ENCODE measurements at regions not wholly inside any gene's neighbourhood (a gene's known extent, or its start where the extent isn't known, plus 50 kb on each side); places are given as distances from the start of the nearest gene placed in this dataset.

- H3K4me2 ChIP-seq (ENCODE audit: insufficient read depth, low read length), result no peak overlapping the region
- ATAC-seq (ENCODE audit: insufficient read depth, low read depth), result no peak
- H3K36me3 ChIP-seq (ENCODE audit: insufficient read depth, low read length), result no peaks in the 10 kb centered on the region
- H3K9ac ChIP-seq (ENCODE audit: low read depth, low read length), result no peak overlapping the region
- no peaks in the 10 kb centered on the region for H3K27me3 ChIP-seq (ENCODE audit: insufficient read depth, low read length, poor library complexity)
- no peaks in the 10 kb centered on the region for H4K20me1 ChIP-seq (ENCODE audit: insufficient read depth, low read length)
- peaks cover under 1% of the 10 kb centered on the region for H3K9me3 ChIP-seq (ENCODE audit: insufficient read depth, low read length, severe bottlenecking)
- no peak for DNase-seq
- no peaks in the 10 kb centered on the region for H3K79me2 ChIP-seq (ENCODE audit: insufficient read depth, low read length)
- no peaks in the 10 kb centered on the region for H3K4me1 ChIP-seq (ENCODE audit: insufficient read depth, low read length)
- H3K27ac ChIP-seq (ENCODE audit: low read length), result no peak overlapping the region
- TF ChIP-seq, protein P1, sequence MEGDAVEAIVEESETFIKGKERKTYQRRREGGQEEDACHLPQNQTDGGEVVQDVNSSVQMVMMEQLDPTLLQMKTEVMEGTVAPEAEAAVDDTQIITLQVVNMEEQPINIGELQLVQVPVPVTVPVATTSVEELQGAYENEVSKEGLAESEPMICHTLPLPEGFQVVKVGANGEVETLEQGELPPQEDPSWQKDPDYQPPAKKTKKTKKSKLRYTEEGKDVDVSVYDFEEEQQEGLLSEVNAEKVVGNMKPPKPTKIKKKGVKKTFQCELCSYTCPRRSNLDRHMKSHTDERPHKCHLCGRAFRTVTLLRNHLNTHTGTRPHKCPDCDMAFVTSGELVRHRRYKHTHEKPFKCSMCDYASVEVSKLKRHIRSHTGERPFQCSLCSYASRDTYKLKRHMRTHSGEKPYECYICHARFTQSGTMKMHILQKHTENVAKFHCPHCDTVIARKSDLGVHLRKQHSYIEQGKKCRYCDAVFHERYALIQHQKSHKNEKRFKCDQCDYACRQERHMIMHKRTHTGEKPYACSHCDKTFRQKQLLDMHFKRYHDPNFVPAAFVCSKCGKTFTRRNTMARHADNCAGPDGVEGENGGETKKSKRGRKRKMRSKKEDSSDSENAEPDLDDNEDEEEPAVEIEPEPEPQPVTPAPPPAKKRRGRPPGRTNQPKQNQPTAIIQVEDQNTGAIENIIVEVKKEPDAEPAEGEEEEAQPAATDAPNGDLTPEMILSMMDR (IDR thresholded peaks at IDR 0.05; ENCODE audit: borderline replicate concordance, extremely low read depth, low read length, poor library complexity, severe bottlenecking), result no peak
- no peak for TF ChIP-seq EZH2 (IDR thresholded peaks at IDR 0.05; ENCODE audit: borderline replicate concordance, low read depth, low read length, severe bottlenecking)
- no peak overlapping the region for H3K4me3 ChIP-seq (ENCODE audit: low read depth in 1 of 2, low read length in 2 of 2)
- no peak overlapping the region for H2AFZ ChIP-seq (ENCODE audit: low read depth, low read length)
These were observed 261.5 kb downstream of the TRIB2 start for GRCh38 chr2:12978066-12978835.

GRCh38 chr2:12979066-12979465 lies 262.3 kb downstream of the TRIB2 start:
- Histone ChIP-seq H3K9me3 (ENCODE audit: insufficient read depth, low read length, severe bottlenecking) (no peaks in the 10 kb centered on the region), H3K27ac (ENCODE audit: low read length) (no peak overlapping the region), H3K4me1 (ENCODE audit: insufficient read depth, low read length) (no peaks in the 10 kb centered on the region), H3K4me3 (ENCODE audit: low read depth in 1 of 2, low read length in 2 of 2) (no peak overlapping the region), H3K79me2 (ENCODE audit: insufficient read depth, low read length) (no peaks in the 10 kb centered on the region), H3K36me3 (ENCODE audit: insufficient read depth, low read length) (no peaks in the 10 kb centered on the region), H2AFZ (ENCODE audit: low read depth, low read length) (no peak overlapping the region), H3K27me3 (ENCODE audit: insufficient read depth, low read length, poor library complexity) (no peaks in the 10 kb centered on the region), H4K20me1 (ENCODE audit: insufficient read depth, low read length) (no peaks in the 10 kb centered on the region), H3K9ac (ENCODE audit: low read depth, low read length) (no peak overlapping the region), H3K4me2 (ENCODE audit: insufficient read depth, low read length) (no peak overlapping the region)
- no peak for DNase-seq
- TF ChIP-seq, protein P1 (IDR thresholded peaks at IDR 0.05; ENCODE audit: borderline replicate concordance, extremely low read depth, low read length, poor library complexity, severe bottlenecking), result no peak
- TF ChIP-seq EZH2 (IDR thresholded peaks at IDR 0.05; ENCODE audit: borderline replicate concordance, low read depth, low read length, severe bottlenecking), result no peak
- no peak for ATAC-seq (ENCODE audit: insufficient read depth, low read depth)

DNA sequence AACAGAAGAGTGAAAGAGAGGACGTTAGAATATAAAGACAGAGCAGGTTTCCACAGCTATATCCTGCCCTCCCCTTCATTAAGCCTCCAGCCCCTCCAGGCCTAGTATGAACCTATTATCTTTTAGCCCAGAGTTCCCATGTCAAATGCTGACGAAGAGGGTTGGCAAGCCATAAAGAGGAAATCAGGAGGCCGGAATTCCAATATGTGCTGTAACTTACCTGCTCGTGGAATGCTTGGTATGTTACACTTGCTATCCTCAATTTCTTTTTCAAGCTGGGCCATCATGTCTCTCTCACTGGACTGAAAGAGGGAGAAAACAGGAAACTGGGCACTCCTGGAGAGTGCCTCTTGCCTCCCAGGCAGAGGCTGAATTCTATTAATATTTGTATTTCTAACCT lies 264.1 kb downstream of the TRIB2 start:
- H3K4me1 ChIP-seq (ENCODE audit: insufficient read depth, low read length), result no peaks in the 10 kb centered on the region
- DNase-seq (no peak), ATAC-seq (ENCODE audit: insufficient read depth, low read depth) (no peak)

More for the DNA sequence above, 264.1 kb downstream of the TRIB2 start:
- Histone ChIP-seq H3K9ac (ENCODE audit: low read depth, low read length) (no peak overlapping the region), H2AFZ (ENCODE audit: low read depth, low read length) (no peak overlapping the region), H4K20me1 (ENCODE audit: insufficient read depth, low read length) (no peaks in the 10 kb centered on the region), H3K9me3 (ENCODE audit: insufficient read depth, low read length, severe bottlenecking) (no peaks in the 10 kb centered on the region), H3K27ac (ENCODE audit: low read length) (no peak overlapping the region), H3K36me3 (ENCODE audit: insufficient read depth, low read length) (no peaks in the 10 kb centered on the region), H3K4me2 (ENCODE audit: insufficient read depth, low read length) (no peak overlapping the region), H3K27me3 (ENCODE audit: insufficient read depth, low read length, poor library complexity) (no peaks in the 10 kb centered on the region), H3K4me3 (ENCODE audit: low read depth in 1 of 2, low read length in 2 of 2) (no peak overlapping the region), H3K79me2 (ENCODE audit: insufficient read depth, low read length) (no peaks in the 10 kb centered on the region)
- TF ChIP-seq, protein P1 (IDR thresholded peaks at IDR 0.05; ENCODE audit: borderline replicate concordance, extremely low read depth, low read length, poor library complexity, severe bottlenecking), result no peak
- no peak for TF ChIP-seq EZH2 (IDR thresholded peaks at IDR 0.05; ENCODE audit: borderline replicate concordance, low read depth, low read length, severe bottlenecking)
